Spleen (tissue), 7 donors: ENCODE measurements at regions not wholly inside any gene's neighbourhood (a gene's known extent, or its start where the extent isn't known, plus 50 kb on each side); places are given as distances from the start of the nearest gene placed in this dataset.

Source experiments
- POLR2A ChIP-seq, 3 donors: fragments of 450-650 bp; IDR thresholded peaks; one replicate each; pipeline ENCODE4 v1.5.1; 2017; ENCODE audit warnings: antibody characterized with exemption in 3 of 3, mild to moderate bottlenecking in 1 of 3
- POLR2AphosphoS5 ChIP-seq, 3 donors: sonication (generic); formaldehyde crosslinking; IDR thresholded peaks; one replicate each; pipeline ENCODE4 v1.5.1; 2017; ENCODE audit warnings: antibody characterized with exemption in 3 of 3
- TF ChIP-seq, protein P1 (sequence below), 11 experiments: fragments of 200-600 bp in 7 of 11; fragments of 450-650 bp in 4 of 11; sonication (generic) in 4 of 11; IDR thresholded peaks in 8 of 11; conservative IDR thresholded peaks in 3 of 11; 1 replicate in 7 of 11; 2 replicates in 4 of 11; pipeline versions ENCODE4 v1.4.0 to v1.8.0; 2016 to 2021; ENCODE audit warnings: antibody characterized with exemption in 11 of 11, inconsistent platforms in 4 of 11, mild to moderate bottlenecking in 1 of 11
- donor health status: DM: no; HTN: no; CAD: no; lungs with moderate emphysema.
- donor health status: DM: no; HTN: no; CAD: no.
- donor health status: DM: no; HTN: no; CAD: no.

DNA sequence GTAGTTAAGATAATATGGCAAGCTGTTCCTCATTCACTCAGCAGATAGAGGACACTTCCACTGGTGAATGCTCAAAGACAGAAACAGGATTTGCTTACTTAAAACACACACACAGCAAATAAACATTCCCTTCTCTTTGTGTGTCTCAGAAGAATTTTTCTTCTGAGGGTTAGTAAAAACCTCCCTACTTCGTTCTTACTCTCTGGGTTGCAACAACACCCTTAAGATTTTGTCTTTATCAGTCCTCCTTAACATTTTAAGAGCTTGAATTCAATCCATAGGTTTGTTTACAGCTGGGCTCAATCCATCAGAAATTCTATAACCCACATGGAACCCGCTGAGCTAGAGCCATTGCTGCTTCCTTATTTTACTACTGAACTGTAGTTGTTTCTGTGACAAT, 237.4 kb upstream of the PIK3R1 start:
- TF ChIP-seq, protein P1, sequence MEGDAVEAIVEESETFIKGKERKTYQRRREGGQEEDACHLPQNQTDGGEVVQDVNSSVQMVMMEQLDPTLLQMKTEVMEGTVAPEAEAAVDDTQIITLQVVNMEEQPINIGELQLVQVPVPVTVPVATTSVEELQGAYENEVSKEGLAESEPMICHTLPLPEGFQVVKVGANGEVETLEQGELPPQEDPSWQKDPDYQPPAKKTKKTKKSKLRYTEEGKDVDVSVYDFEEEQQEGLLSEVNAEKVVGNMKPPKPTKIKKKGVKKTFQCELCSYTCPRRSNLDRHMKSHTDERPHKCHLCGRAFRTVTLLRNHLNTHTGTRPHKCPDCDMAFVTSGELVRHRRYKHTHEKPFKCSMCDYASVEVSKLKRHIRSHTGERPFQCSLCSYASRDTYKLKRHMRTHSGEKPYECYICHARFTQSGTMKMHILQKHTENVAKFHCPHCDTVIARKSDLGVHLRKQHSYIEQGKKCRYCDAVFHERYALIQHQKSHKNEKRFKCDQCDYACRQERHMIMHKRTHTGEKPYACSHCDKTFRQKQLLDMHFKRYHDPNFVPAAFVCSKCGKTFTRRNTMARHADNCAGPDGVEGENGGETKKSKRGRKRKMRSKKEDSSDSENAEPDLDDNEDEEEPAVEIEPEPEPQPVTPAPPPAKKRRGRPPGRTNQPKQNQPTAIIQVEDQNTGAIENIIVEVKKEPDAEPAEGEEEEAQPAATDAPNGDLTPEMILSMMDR (IDR thresholded peaks at IDR 0.05 in 8 of 11, conservative IDR thresholded peaks at IDR 0.05 in 3 of 11): no peak
- no peak for TF ChIP-seq POLR2AphosphoS5 (IDR thresholded peaks at IDR 0.05)
- TF ChIP-seq POLR2A (IDR thresholded peaks at IDR 0.05): no peak
